IMR-90 (cell line): ENCODE measurements at regions not wholly inside any gene's neighbourhood (a gene's known extent, or its start where the extent isn't known, plus 50 kb on each side); places are given as distances from the start of the nearest gene placed in this dataset.

Experiments used
- ATAC-seq: fragments of 200-7000 bp; cut with Tn5 transposase; 2 replicates; pipeline ENCODE4 v1.9.1; 2020; ENCODE audit warnings: low read depth, mild to moderate bottlenecking, moderate library complexity
- BruUV-seq: library from RNA; stranded (reverse); fragments of 400-500 nt; replicated peaks from 2 replicates; lab custom pipeline; 2021; lab: Mats Ljungman, UMichigan
- CTCF ChIA-PET: fragments of 300-600 bp; formaldehyde crosslinking; extraction: SDS; loops from one replicate; lab custom pipeline; 2021; ENCODE audit warnings: antibody characterized with exemption; lab: Yijun Ruan, JAX
- POLR2A ChIA-PET: fragments of 300-600 bp; sonication (Branson Sonifier 250); formaldehyde crosslinking; loops from one replicate; lab custom pipeline; 2022; ENCODE audit warnings: antibody characterized with exemption; ENCODE audit not compliant: unreplicated experiment; lab: Charles Lee
- DNase-seq: peaks from one replicate; pipeline ENCODE4 v3.0.0; 2013
- H2AFZ ChIP-seq: replicated peaks from 2 replicates; pipeline ENCODE3; 2013; ENCODE audit warnings: low read length, mild to moderate bottlenecking; ENCODE audit not compliant: poor library complexity
- H2AK5ac ChIP-seq: 2 replicates; pipeline ENCODE4 v1.6.1; 2013; ENCODE audit warnings: low read depth, low read length, inconsistent platforms
- H2AK9ac ChIP-seq: replicated peaks from 2 replicates; pipeline ENCODE3; 2013; ENCODE audit warnings: mild to moderate bottlenecking, low read depth, low read length, moderate library complexity; ENCODE audit not compliant: poor library complexity
- H2BK120ac ChIP-seq: 2 replicates; pipeline ENCODE4 v1.6.1; 2013; ENCODE audit warnings: low read depth, low read length, inconsistent platforms
- H2BK15ac ChIP-seq: 3 replicates; pipeline ENCODE4 v1.6.1; 2013; ENCODE audit warnings: low read depth, low read length, inconsistent platforms
- H2BK20ac ChIP-seq: 2 replicates; pipeline ENCODE4 v1.6.1; 2013; ENCODE audit warnings: low read depth, mild to moderate bottlenecking, inconsistent platforms, low read length, moderate library complexity
- H2BK5ac ChIP-seq: 2 replicates; pipeline ENCODE4 v1.6.1; 2013; ENCODE audit warnings: mild to moderate bottlenecking, low read depth, low read length, inconsistent platforms; ENCODE audit not compliant: poor library complexity, severe bottlenecking
- H3K14ac ChIP-seq: replicated peaks from 2 replicates; pipeline ENCODE4 v1.6.1; 2013; ENCODE audit warnings: low read depth, low read length, inconsistent platforms
- H3K18ac ChIP-seq: 2 replicates; pipeline ENCODE4 v1.6.1; 2013; ENCODE audit warnings: low read depth, low read length, control low read depth
- H3K23ac ChIP-seq: 2 replicates; pipeline ENCODE4 v1.6.1; 2013; ENCODE audit warnings: low read depth, low read length, inconsistent platforms
- H3K27ac ChIP-seq: 2 replicates; pipeline ENCODE4 v1.5.1; 2013; ENCODE audit warnings: mild to moderate bottlenecking, control low read depth, low read length; ENCODE audit not compliant: insufficient read depth
- H3K27me3 ChIP-seq: 2 replicates; pipeline ENCODE4 v1.6.1; 2013; ENCODE audit warnings: low read length; ENCODE audit not compliant: control insufficient read depth, insufficient read depth
- H3K36me3 ChIP-seq: 2 replicates; pipeline ENCODE4 v1.6.1; 2013; ENCODE audit warnings: low read length, mixed read lengths; ENCODE audit not compliant: control insufficient read depth, insufficient read depth
- H3K4ac ChIP-seq: 2 replicates; pipeline ENCODE4 v1.6.1; 2013; ENCODE audit warnings: low read depth, low read length, inconsistent platforms
- H3K4me1 ChIP-seq: 2 replicates; pipeline ENCODE4 v1.6.1; 2013; ENCODE audit warnings: low read length, mixed read lengths; ENCODE audit not compliant: control insufficient read depth, insufficient read depth
- H3K4me2 ChIP-seq: 2 replicates; pipeline ENCODE4 v1.6.1; 2013; ENCODE audit warnings: low read depth, mild to moderate bottlenecking, control low read depth, low read length, moderate library complexity
- H3K4me3 ChIP-seq: 2 replicates; pipeline ENCODE4 v1.5.1; 2013; ENCODE audit warnings: low read depth, mild to moderate bottlenecking, control low read depth, low read length, moderate library complexity; ENCODE audit not compliant: insufficient read depth
- H3K56ac ChIP-seq: 2 replicates; pipeline ENCODE4 v1.6.1; 2013; ENCODE audit warnings: low read length, inconsistent platforms; ENCODE audit not compliant: insufficient read depth; ENCODE audit errors: extremely low read depth
- H3K79me1 ChIP-seq, 2 experiments: 2 replicates each; pipeline ENCODE4 v1.6.1; 2013; ENCODE audit warnings: low read length in 2 of 2, inconsistent platforms in 1 of 2, low read depth in 1 of 2
- H3K9ac ChIP-seq: 2 replicates; pipeline ENCODE4 v1.6.1; 2013; ENCODE audit warnings: low read depth, low read length, control low read depth
- H3K9me1 ChIP-seq: 2 replicates; pipeline ENCODE4 v1.6.1; 2013; ENCODE audit warnings: low read length, inconsistent platforms; ENCODE audit not compliant: insufficient read depth
- H3K9me3 ChIP-seq: 2 replicates; pipeline ENCODE4 v1.6.1; 2013; ENCODE audit warnings: low read length; ENCODE audit not compliant: control insufficient read depth, insufficient read depth
- H4K20me1 ChIP-seq: 2 replicates; pipeline ENCODE4 v1.6.1; 2013; ENCODE audit warnings: low read length, inconsistent platforms; ENCODE audit not compliant: insufficient read depth
- H4K5ac ChIP-seq: 2 replicates; pipeline ENCODE4 v1.6.1; 2013; ENCODE audit warnings: mild to moderate bottlenecking, low read depth, low read length, control low read depth
- H4K8ac ChIP-seq, 2 experiments: 2 replicates each; pipeline ENCODE4 v1.6.1; 2013; ENCODE audit warnings: low read depth in 2 of 2, low read length in 2 of 2, control low read depth in 1 of 2, inconsistent platforms in 1 of 2
- H4K91ac ChIP-seq: 2 replicates; pipeline ENCODE4 v1.6.1; 2013; ENCODE audit warnings: low read depth, low read length, inconsistent platforms; ENCODE audit not compliant: insufficient read depth
- MAFK ChIP-seq: IDR thresholded peaks from 2 replicates; pipeline ENCODE4 v1.6.1; 2012; ENCODE audit warnings: low read depth, low read length, improper control_type of control experiment
- WGBS, 2 experiments: methylation state at CpG; one replicate each; pipeline versions ENCODE4 v1.1.5 to v1.1.7; 2013; ENCODE audit warnings: missing lambda C conversion rate in 2 of 2; ENCODE audit not compliant: insufficient read length in 1 of 2; ENCODE audit errors: extremely low coverage in 2 of 2; 5-methylcytosine and 5-hydroxymethylcytosine counted together
- dilution Hi-C: fragments of 300-500 bp; cut with HindIII; formaldehyde crosslinking; loops from one replicate; pipeline ENCODE4 v1.14.3; 2018; ENCODE audit warnings: low sequenced_read_pairs; ENCODE audit not compliant: unreplicated experiment
- in situ Hi-C: fragments of 300-500 bp; cut with MboI; formaldehyde crosslinking; loops from 3 replicates; pipeline ENCODE4 v1.14.3; 2019; ENCODE audit warnings: low sequenced_read_pairs, inconsistent platforms, mixed read lengths
- intact Hi-C: fragments of 100-400 bp; cut with micrococcal nuclease; formaldehyde crosslinking; loops from 2 replicates; pipeline ENCODE4 v1.10.0; 2022

- no peak overlapping the region for H2AFZ ChIP-seq
- H3K4ac ChIP-seq: no peak overlapping the region
- POLR2A ChIA-PET: no interaction called here
- no peak overlapping the region for H3K4me3 ChIP-seq
- dilution Hi-C loops: no loop called here
- no peaks in the 10 kb centered on the region for H3K4me1 ChIP-seq
- no peak overlapping the region for H3K23ac ChIP-seq
- intact Hi-C loops: no loop called here
- no peak overlapping the region for H4K8ac ChIP-seq
- no peak for TF ChIP-seq MAFK
- CTCF ChIA-PET: no interaction called here
- H4K91ac ChIP-seq: no peak overlapping the region
- H3K27ac ChIP-seq: no peak overlapping the region
- H2AK9ac ChIP-seq: no peak overlapping the region
- H3K9me3 ChIP-seq: no peaks in the 10 kb centered on the region
- no peaks in the 10 kb centered on the region for H3K36me3 ChIP-seq
- no peak overlapping the region for H2AK5ac ChIP-seq
- DNase-seq (no peak), ATAC-seq (no peak)
- no peak overlapping the region for H3K18ac ChIP-seq
- no peaks in the 10 kb centered on the region for H3K79me1 ChIP-seq
- H3K9me1 ChIP-seq: no peaks in the 10 kb centered on the region
- no peak overlapping the region for H3K4me2 ChIP-seq
- in situ Hi-C loops: loop anchor here (25.0 kb wide), 1 partner anchor 95 kb away; no protein-coding TSS in a partner anchor
- no peak overlapping the region for H3K9ac ChIP-seq
- no TSS peak for BruUV-seq
- H2BK20ac ChIP-seq: no peak overlapping the region
- H4K5ac ChIP-seq: no peak overlapping the region
- no peak overlapping the region for H3K56ac ChIP-seq
- no peak overlapping the region for H3K14ac ChIP-seq
- no peak overlapping the region for H2BK15ac ChIP-seq
- H4K20me1 ChIP-seq: no peaks in the 10 kb centered on the region
- no peak overlapping the region for H2BK120ac ChIP-seq
- no peak overlapping the region for H2BK5ac ChIP-seq
- no peaks in the 10 kb centered on the region for H3K27me3 ChIP-seq
- no CpG with 5 or more reads among the region's 1 CpG for WGBS, 2 experiments
Observed at GRCh38 chr3:68242606-68243005, 588.2 kb upstream of the SUCLG2 start.
